H1 (cell line): ENCODE measurements at regions not wholly inside any gene's neighbourhood (a gene's known extent, or its start where the extent isn't known, plus 50 kb on each side); places are given as distances from the start of the nearest gene placed in this dataset.

ENCODE experiments used
- CTCF ChIA-PET: fragments of 300-600 bp; sonication (Branson Sonifier 250); formaldehyde crosslinking; loops from one replicate; lab custom pipeline; 2021; ENCODE audit not compliant: partially characterized antibody; lab: Charles Lee
- POLR2A ChIA-PET: fragments of 300-600 bp; sonication (Branson Sonifier 250); formaldehyde crosslinking; loops from one replicate; lab custom pipeline; 2021; ENCODE audit warnings: inconsistent platforms; ENCODE audit not compliant: partially characterized antibody; lab: Charles Lee
- DNase-seq, 2 experiments: peaks; one replicate each; pipeline versions ENCODE4 v3.0.0 to v3.0.0-alpha.2; 2010 to 2022; ENCODE audit warnings: low spot score in 2 of 2, low read depth in 1 of 2, mixed read lengths in 1 of 2
- FAIRE-seq: peaks from 2 replicates; lab custom pipeline; 2011; peaks lifted over from hg19 to GRCh38; lab: Jason Lieb, UNC
- H2AFZ ChIP-seq: 2 replicates; pipeline ENCODE4 v1.8.1; 2012; ENCODE audit warnings: low read length, inconsistent platforms
- H2AK5ac ChIP-seq: 2 replicates; pipeline ENCODE4 v1.6.1; 2013; ENCODE audit warnings: low read depth, low read length
- H2BK120ac ChIP-seq: replicated peaks from 2 replicates; pipeline ENCODE3; 2013; ENCODE audit warnings: low read depth, low read length, inconsistent platforms
- H2BK12ac ChIP-seq: 2 replicates; pipeline ENCODE4 v1.6.1; 2013; ENCODE audit warnings: low read depth, low read length
- H2BK15ac ChIP-seq: 2 replicates; pipeline ENCODE4 v1.6.1; 2013; ENCODE audit warnings: low read length
- H2BK20ac ChIP-seq: 2 replicates; pipeline ENCODE4 v1.6.1; 2013; ENCODE audit warnings: low read length
- H2BK5ac ChIP-seq: 2 replicates; pipeline ENCODE4 v1.6.1; 2013; ENCODE audit warnings: low read depth, low read length
- H3K14ac ChIP-seq: 2 replicates; pipeline ENCODE4 v1.6.1; 2013; ENCODE audit warnings: inconsistent platforms; ENCODE audit not compliant: insufficient read length
- H3K18ac ChIP-seq: 2 replicates; pipeline ENCODE4 v1.6.1; 2013; ENCODE audit warnings: low read length; ENCODE audit errors: extremely low read depth
- H3K23ac ChIP-seq: 2 replicates; pipeline ENCODE4 v1.6.1; 2013; ENCODE audit warnings: inconsistent platforms; ENCODE audit not compliant: insufficient read length
- H3K23me2 ChIP-seq: 2 replicates; pipeline ENCODE4 v1.6.1; 2013; ENCODE audit warnings: low read depth, low read length
- H3K27ac ChIP-seq: 2 replicates; pipeline ENCODE4 v1.6.1; 2011; ENCODE audit warnings: low read depth, low read length, inconsistent platforms
- H3K27me3 ChIP-seq, 4 experiments: replicated peaks in 1 of 4; 1 replicate in 1 of 4; 2 replicates in 3 of 4; pipeline versions ENCODE4 v1.6.1 to v1.8.1; 2011 to 2013; ENCODE audit warnings: low read length in 3 of 4, mild to moderate bottlenecking in 3 of 4, inconsistent platforms in 2 of 4, mixed read lengths in 2 of 4, moderate library complexity in 1 of 4; ENCODE audit not compliant: control insufficient read depth in 3 of 4, insufficient read depth in 3 of 4; ENCODE audit errors: extremely low read depth in 1 of 4
- H3K36me3 ChIP-seq, 4 experiments: 2 replicates each; pipeline versions ENCODE4 v1.6.1 to v1.8.1; 2011 to 2013; ENCODE audit warnings: mild to moderate bottlenecking in 4 of 4, low read length in 3 of 4, moderate library complexity in 2 of 4, control low read depth in 1 of 4, inconsistent platforms in 1 of 4; ENCODE audit not compliant: insufficient read depth in 4 of 4, control insufficient read depth in 2 of 4
- H3K4ac ChIP-seq: replicated peaks from 2 replicates; pipeline ENCODE3; 2013; ENCODE audit warnings: low read length, low read depth, mixed read lengths, inconsistent platforms; ENCODE audit not compliant: insufficient read length
- H3K4me1 ChIP-seq, 4 experiments: replicated peaks in 1 of 4; 1 replicate in 1 of 4; 2 replicates in 3 of 4; pipeline versions ENCODE4 v1.6.1 to v1.8.1; 2011 to 2013; ENCODE audit warnings: low read length in 3 of 4, inconsistent platforms in 2 of 4, mixed read lengths in 1 of 4; ENCODE audit not compliant: insufficient read depth in 4 of 4, control insufficient read depth in 3 of 4
- H3K4me2 ChIP-seq, 2 experiments: 2 replicates each; pipeline versions ENCODE4 v1.6.1 to v1.8.1; 2011 to 2013; ENCODE audit warnings: low read depth in 2 of 2, low read length in 2 of 2, control low read depth in 1 of 2, inconsistent platforms in 1 of 2, mild to moderate bottlenecking in 1 of 2; ENCODE audit not compliant: insufficient read depth in 1 of 2
- H3K4me3 ChIP-seq, 4 experiments: fragments of 200-600, 300-600 bp in 1 of 4; sonication (generic), shearing (Covaris generic), sonication (Bioruptor Twin) in 1 of 4; 2 replicates each; pipeline versions ENCODE4 v1.5.1 to v1.8.1; 2011 to 2016; ENCODE audit warnings: low read length in 4 of 4, low read depth in 3 of 4, control low read depth in 2 of 4, inconsistent platforms in 2 of 4, mild to moderate bottlenecking in 2 of 4, mixed read lengths in 1 of 4, moderate library complexity in 1 of 4; ENCODE audit not compliant: insufficient read depth in 2 of 4; ENCODE audit errors: extremely low read depth in 1 of 4
- H3K56ac ChIP-seq: replicated peaks from 2 replicates; pipeline ENCODE3; 2013; ENCODE audit warnings: low read depth, mild to moderate bottlenecking, mixed read lengths, low read length, inconsistent platforms; ENCODE audit not compliant: insufficient read length
- H3K79me1 ChIP-seq: 2 replicates; pipeline ENCODE4 v1.6.1; 2013; ENCODE audit warnings: low read depth, low read length, control low read depth
- H3K79me2 ChIP-seq, 2 experiments: 2 replicates each; pipeline versions ENCODE4 v1.6.1 to v1.8.1; 2012 to 2013; ENCODE audit warnings: low read length in 2 of 2, mild to moderate bottlenecking in 2 of 2, inconsistent platforms in 1 of 2; ENCODE audit not compliant: insufficient read depth in 2 of 2, control insufficient read depth in 1 of 2
- H3K9ac ChIP-seq, 4 experiments: replicated peaks in 1 of 4; 1 replicate in 1 of 4; 2 replicates in 3 of 4; pipeline versions ENCODE4 v1.6.1 to v1.8.1; 2011 to 2013; ENCODE audit warnings: low read depth in 3 of 4, low read length in 3 of 4, control low read depth in 2 of 4, mild to moderate bottlenecking in 2 of 4, moderate library complexity in 2 of 4, inconsistent platforms in 1 of 4; ENCODE audit errors: extremely low read depth in 1 of 4
- H3K9me3 ChIP-seq, 2 experiments: 2 replicates each; pipeline versions ENCODE4 v1.6.1 to v1.8.1; 2012 to 2013; ENCODE audit warnings: mild to moderate bottlenecking in 2 of 2, moderate library complexity in 2 of 2, control low read depth in 1 of 2, inconsistent platforms in 1 of 2, low read depth in 1 of 2, low read length in 1 of 2, mixed read lengths in 1 of 2; ENCODE audit not compliant: insufficient read depth in 2 of 2
- H4K20me1 ChIP-seq, 2 experiments: replicated peaks in 1 of 2; 2 replicates each; pipeline versions ENCODE3 to v1.8.1; 2011 to 2013; ENCODE audit warnings: inconsistent platforms in 2 of 2, low read length in 2 of 2, mild to moderate bottlenecking in 1 of 2; ENCODE audit not compliant: insufficient read depth in 2 of 2, control insufficient read depth in 1 of 2
- H4K5ac ChIP-seq: 2 replicates; pipeline ENCODE4 v1.6.1; 2013; ENCODE audit warnings: low read length, low read depth, mixed read lengths, inconsistent platforms; ENCODE audit not compliant: insufficient read length
- H4K8ac ChIP-seq: 2 replicates; pipeline ENCODE4 v1.8.0; 2013; ENCODE audit warnings: mild to moderate bottlenecking, moderate library complexity, low read length, inconsistent platforms; ENCODE audit not compliant: insufficient read depth; ENCODE audit errors: extremely low read depth
- H4K91ac ChIP-seq: replicated peaks from 2 replicates; pipeline ENCODE3; 2013; ENCODE audit warnings: low read length, mixed read lengths, inconsistent platforms; ENCODE audit not compliant: insufficient read length
- ATF3 ChIP-seq: IDR thresholded peaks from 2 replicates; pipeline ENCODE4 v1.6.1; 2011; ENCODE audit warnings: low read depth, mild to moderate bottlenecking, low read length; ENCODE audit not compliant: insufficient read depth
- BACH1 ChIP-seq: IDR thresholded peaks from 2 replicates; pipeline ENCODE4 v1.6.1; 2012; ENCODE audit warnings: low read length, improper control_type of control experiment
- BRCA1 ChIP-seq: IDR thresholded peaks from 2 replicates; pipeline ENCODE4 v1.6.1; 2012; ENCODE audit warnings: low read depth, low read length, improper control_type of control experiment
- EGR1 ChIP-seq: IDR thresholded peaks from 2 replicates; pipeline ENCODE4 v1.6.1; 2011; ENCODE audit warnings: low read depth, low read length, borderline replicate concordance
- HDAC2 ChIP-seq, 2 experiments: fragments of 300-600 bp in 1 of 2; sonication (generic) in 1 of 2; IDR thresholded peaks; 2 replicates each; pipeline ENCODE4 v1.6.1; 2011 to 2012; ENCODE audit warnings: low read depth in 2 of 2, low read length in 2 of 2, mild to moderate bottlenecking in 2 of 2, moderate library complexity in 2 of 2, borderline replicate concordance in 1 of 2, inconsistent platforms in 1 of 2
- MAFK ChIP-seq: IDR thresholded peaks from 2 replicates; pipeline ENCODE4 v1.6.1; 2012; ENCODE audit warnings: low read depth, mild to moderate bottlenecking, improper control_type of control experiment, low read length
- ZNF274 ChIP-seq: IDR thresholded peaks from 2 replicates; pipeline ENCODE4 v1.7.0; 2012; ENCODE audit warnings: low read length, borderline replicate concordance; ENCODE audit errors: extremely low read depth
- WGBS, 2 experiments: shearing (Covaris generic) in 1 of 2; methylation state at CpG; one replicate each; pipeline versions ENCODE4 v1.1.6 to v1.1.7; 2013 to 2015; ENCODE audit warnings: low lambda C conversion rate in 2 of 2, mixed read lengths in 2 of 2, inconsistent platforms in 1 of 2, low coverage in 1 of 2, missing lambda C conversion rate in 1 of 2; ENCODE audit not compliant: insufficient replicate concordance in 2 of 2, insufficient coverage in 1 of 2, insufficient read length in 1 of 2; ENCODE audit errors: extremely low coverage in 1 of 2, missing lambda C conversion rate in 1 of 2; 5-methylcytosine and 5-hydroxymethylcytosine counted together

GRCh38 chr22:48452766-48453165 is 1374.9 kb downstream of the BRD1 start:
- Histone ChIP-seq H3K9ac (no peak overlapping the region), H3K9me3 (no peaks in the 10 kb centered on the region), H3K4me1 (no peaks in the 10 kb centered on the region), H4K20me1 (no peaks in the 10 kb centered on the region), H3K4me3 (no peak overlapping the region), H2BK20ac (no peak overlapping the region), H3K14ac (no peak overlapping the region), H3K4ac (no peak overlapping the region), H3K79me1 (no peaks in the 10 kb centered on the region), H3K36me3 (no peaks in the 10 kb centered on the region), H2AFZ (no peak overlapping the region), H2AK5ac (no peak overlapping the region), H3K56ac (no peak overlapping the region), H2BK15ac (no peak overlapping the region), H4K8ac (no peak overlapping the region), H3K23me2 (no peaks in the 10 kb centered on the region), H3K27me3 (no peaks in the 10 kb centered on the region), H3K79me2 (no peaks in the 10 kb centered on the region), H3K4me2 (no peak overlapping the region), H2BK120ac (no peak overlapping the region), H4K91ac (no peak overlapping the region), H3K27ac (no peak overlapping the region), H4K5ac (no peak overlapping the region), H3K18ac (no peak overlapping the region), H3K23ac (no peak overlapping the region), H2BK12ac (no peak overlapping the region), H2BK5ac (no peak overlapping the region)
- POLR2A ChIA-PET = no interaction called here
- CTCF ChIA-PET = no interaction called here
- DNase-seq (no peak), FAIRE-seq (no peak)
- 87% methylated on average over 10 of the region's 10 CpGs; no CpG with 5 or more reads in 1 of the 2 experiments for WGBS, 2 experiments
- TF ChIP-seq ATF3 (no peak), HDAC2 (IDR thresholded peaks at IDR 0.05; ENCODE audit: borderline replicate concordance in 1 of 2, low read depth in 2 of 2, low read length in 2 of 2) (no peak), MAFK (no peak), BACH1 (no peak), EGR1 (no peak), ZNF274 (no peak), BRCA1 (no peak)
